CD4-positive, alpha-beta T cell treated with Interleukin-15 for 4 hours (primary cell): ENCODE measurements at regions not wholly inside any gene's neighbourhood (a gene's known extent, or its start where the extent isn't known, plus 50 kb on each side); places are given as distances from the start of the nearest gene placed in this dataset.
"Not testable (repeated sequence)": the region's sequence is repeated elsewhere in the genome, so short reads cannot be mapped to it uniquely, and the experiment has no call there.

Experiments
- DNase-seq: peaks from one replicate; pipeline ENCODE4 v3.0.0-alpha.2; 2020; ENCODE audit warnings: low spot score

DNA sequence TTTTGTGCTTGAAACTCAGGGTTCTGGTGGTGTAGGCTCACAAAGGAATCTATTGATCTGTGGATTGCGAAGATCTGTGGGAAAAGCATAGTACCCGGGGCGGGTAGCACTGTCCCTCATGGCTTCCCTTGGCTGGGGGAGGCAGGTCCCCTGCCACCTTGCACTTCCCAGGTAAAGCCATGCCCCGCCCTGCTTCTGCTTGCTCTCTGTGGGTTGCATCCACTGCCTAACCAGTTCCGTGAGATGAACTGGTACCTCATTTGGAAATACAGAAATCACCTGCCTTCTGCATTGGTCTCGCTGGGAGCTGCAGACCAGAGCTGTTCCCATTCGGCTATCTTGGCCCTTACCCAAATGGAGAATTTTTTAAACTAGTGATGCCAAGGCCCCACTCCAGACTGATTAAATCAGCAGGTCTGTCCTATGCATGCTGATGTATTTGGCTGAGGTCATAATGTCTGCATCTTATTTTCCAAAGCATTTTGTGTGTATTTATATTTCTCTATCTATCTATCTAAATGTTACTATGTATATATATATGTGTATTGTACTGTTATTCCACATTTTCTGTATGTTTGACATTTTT lies 65.5 kb upstream of the SLC7A14 start:
- no peak for DNase-seq

DNA sequence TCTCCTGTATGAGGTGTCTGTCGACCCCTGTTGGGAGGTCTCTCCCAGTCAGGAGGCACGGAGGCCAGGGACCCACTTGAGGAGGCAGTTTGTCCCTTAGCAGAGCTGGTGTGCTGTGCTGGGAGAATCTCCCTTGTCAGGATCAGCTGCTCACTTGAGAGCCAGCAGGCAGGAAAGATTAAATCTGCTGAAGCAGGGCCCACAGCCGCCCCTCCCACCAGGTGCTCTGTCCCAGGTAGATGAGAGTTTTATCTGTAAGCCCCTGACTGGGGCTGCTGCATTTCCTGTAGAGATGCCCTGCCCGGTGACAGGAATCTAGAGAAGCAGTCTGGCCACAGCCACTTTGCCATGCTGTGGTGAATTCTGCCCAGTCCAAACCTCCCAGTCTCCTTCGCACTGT lies 64.7 kb upstream of the SLC7A14 start:
- DNase-seq = not testable (repeated sequence)

DNA sequence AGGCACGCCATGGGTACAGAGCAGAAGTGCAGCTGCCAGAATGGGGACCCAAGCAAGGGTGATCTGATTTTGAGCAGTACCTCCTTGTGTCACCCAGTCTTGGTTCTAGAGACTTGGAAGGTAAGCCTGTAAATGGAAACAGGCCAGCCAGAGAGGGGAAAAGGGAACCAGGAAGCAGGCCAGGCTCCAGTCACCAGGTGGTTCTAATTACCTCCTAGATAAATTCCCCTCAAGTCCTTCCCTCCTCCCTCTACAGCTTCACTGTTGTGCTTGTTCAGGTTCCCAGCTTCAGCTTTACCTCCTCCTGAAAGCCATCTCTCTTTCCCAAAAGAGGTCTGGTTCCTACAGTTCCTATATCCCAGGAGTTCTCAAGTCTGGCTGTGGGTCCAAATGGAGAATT lies 58.8 kb upstream of the SLC7A14 start:
- no peak for DNase-seq

DNA sequence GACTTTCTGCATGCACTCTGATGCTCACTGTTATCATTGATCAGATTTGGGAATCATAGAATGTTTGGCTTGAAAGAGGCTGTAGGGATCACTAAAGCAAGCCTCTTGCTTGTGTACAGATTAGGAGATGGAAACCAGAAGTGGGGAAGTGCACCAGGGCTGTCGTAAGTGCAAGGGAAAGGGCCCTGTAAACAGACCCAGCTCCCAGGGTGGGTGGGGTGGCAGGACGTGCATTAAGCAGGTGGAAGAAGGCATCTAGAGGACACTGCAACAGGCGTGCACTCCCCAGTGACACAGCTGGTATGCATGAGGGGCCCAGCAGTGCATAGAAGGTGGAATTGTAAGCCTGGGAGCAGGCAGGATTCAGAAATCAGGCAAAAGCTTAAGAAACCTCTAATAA lies 58.0 kb upstream of the SLC7A14 start:
- DNase-seq = no peak

DNA sequence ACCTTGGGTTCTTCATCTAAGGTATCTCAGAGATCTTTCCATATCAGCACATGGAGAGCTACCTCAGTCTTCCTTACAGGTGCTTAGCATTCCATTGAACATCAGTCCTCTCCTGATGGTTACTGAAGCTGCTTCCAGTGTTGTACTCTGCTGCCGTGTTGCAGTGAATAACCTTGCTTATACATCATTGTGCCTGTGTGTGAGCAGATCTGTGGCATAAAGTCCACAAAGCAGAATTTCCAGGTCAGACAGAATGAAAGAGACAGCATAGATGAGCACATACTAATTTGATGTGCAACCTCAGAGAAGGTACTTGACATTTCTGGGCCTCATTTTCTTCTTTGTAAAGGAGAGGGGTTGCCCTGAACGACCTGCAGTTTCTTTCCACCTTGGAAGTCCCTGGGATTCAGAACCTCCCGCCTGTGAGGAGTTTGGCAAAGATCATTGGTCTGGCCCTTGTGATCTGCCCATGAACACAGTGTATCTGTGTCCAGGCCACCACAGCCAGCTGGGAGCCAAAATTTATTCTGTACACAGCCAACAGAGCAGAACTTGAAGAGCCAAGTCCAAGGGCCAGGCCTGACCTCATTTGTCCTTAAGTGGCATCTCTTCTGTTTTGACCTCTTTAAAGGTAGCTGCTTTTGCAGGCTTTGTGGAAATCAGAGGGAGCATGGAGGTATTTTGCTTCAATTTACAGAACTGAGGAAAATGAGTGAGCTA lies 57.2 kb upstream of the SLC7A14 start:
- DNase-seq = no peak

DNA sequence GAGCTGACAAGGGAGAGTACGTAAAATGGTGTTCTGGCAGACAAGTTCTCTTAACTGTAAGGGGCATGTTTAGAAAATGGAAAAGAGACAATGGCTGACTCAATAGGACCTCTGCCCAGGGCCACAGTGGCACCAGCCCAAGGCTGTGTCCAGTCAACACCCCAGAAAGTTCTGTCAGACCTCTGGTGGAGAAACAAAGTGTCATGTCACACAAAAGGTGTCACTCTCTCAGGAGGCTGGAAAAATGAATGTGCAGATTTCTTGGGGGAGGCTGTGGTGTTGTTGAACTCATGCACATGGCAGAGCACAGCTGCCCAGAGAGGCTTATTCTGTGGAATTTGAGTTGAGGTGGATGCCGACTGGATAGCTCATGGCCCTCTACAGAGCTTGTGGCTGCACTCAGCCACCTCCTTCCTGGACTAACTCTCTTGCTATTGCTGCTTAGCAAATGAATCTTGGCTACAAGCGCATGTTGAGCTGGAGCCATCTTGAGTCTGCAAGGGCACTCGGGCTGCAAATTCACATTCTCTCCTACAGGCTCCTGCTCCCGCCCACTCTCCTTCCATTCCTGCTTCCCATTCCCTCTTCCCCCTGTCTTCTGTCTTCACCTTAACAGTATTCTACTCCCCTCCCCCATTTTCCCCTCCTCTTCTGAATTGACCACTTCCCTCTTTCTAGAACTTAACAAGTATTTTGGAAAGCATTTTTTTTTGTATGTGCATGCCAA lies 55.8 kb upstream of the SLC7A14 start:
- no peak for DNase-seq

DNA sequence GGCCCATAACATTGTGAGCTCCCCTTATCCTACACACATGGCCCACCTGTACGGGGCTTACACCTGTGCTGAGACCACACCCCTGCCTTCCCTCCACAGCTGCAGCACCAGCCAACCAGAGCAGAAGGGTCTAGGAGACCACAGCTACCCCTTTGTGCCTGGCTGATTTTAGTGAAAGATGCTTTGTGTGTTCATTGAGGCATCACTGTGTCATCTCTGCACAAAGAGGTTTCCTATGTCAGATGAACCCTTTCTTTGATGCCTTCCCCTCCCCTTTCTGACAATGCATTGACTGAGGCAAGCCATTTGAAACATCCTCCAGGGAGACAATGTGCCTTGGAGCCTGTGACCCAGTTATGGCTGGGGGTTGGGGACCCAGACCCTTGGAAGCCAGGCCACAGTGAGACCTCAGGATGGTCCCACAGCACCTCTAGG lies 54.9 kb upstream of the SLC7A14 start:
- no peak for DNase-seq

DNA sequence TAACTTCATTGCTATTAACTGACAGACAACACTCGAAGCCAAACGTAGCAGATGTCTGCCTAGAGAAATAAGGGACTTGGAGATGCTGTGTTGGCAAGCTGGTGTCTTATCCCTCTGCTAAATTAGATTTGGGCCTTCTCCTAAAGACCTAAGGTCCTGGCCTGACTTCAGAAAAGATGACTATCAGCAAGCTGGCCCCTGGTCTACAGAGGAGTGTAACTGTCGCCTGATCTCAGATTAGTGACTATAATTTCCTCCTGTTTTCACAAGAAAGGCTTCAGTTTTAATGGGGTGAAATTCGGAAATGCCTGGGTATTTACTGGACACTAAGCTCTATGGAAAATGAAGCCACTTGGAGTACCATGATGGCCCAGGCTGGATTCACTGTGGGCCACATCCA lies 53.1 kb upstream of the SLC7A14 start:
- DNase-seq = no peak

DNA sequence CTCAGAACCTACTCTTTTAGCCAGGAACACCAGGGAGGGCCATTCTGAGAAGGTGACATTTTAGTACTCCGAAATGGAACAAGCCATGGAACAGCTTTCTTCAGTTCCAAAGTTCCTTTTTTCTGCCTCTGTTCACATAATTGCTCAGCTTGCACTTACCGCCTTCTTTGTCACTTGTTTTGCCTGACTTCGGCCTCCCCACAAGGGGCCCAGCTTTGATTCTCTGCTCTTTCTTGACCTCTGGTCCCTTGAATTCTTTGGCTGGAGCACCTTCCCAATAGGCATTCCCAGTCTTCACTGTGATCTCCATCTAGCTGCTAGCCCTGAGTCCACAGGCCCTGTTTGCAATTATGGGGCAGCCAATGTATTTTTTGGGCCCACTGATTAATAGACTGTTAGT lies 51.4 kb upstream of the SLC7A14 start:
- no peak for DNase-seq

DNA sequence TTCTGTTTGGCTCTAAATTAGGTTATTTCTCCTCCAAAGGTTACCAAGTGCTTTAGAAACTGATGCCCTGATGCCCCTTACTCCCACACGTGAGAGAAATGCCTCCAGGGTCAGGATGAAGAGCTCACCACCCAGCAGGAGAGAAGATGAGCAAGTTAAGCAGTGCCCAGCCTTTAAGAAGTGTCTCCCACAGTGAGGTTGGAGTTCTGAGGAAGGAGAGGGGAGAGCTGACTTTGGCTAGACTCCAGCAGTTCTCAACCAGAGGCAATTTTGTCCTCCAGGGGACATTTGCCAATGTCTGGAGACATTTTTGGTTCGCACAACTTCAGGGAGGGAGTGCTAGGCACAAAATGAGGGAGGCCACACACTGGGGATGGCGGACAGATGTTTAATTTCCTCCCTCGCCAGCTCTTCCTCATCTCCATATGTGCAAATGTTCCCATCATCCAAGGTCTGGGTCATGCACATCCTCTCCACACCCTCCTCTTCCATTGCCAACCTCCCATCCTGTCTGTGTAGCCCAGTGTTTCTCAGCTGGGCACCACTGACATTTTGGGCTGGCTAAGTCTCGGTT lies 50.6 kb upstream of the SLC7A14 start:
- no peak for DNase-seq
